GM12878 (cell line): ENCODE measurements at regions not wholly inside any gene's neighbourhood (a gene's known extent, or its start where the extent isn't known, plus 50 kb on each side); places are given as distances from the start of the nearest gene placed in this dataset.

Source experiments
- ATAC-seq: fragments of 200-7000 bp; cut with Tn5 transposase; 3 replicates; pipeline ENCODE4 v1.9.1; 2020; ENCODE audit warnings: mild to moderate bottlenecking, moderate library complexity
- BruUV-seq: library from RNA; stranded (reverse); fragments of 400-500 nt; replicated peaks from 2 replicates; lab custom pipeline; 2021; lab: Mats Ljungman, UMichigan
- CTCF ChIA-PET: fragments of 300-600 bp; sonication (Branson Sonifier 250); formaldehyde crosslinking; extraction: SDS; loops from one replicate; lab custom pipeline; 2021; ENCODE audit warnings: inconsistent platforms; lab: Yijun Ruan, JAX
- POLR2A ChIA-PET: fragments of 350-600 bp; formaldehyde crosslinking; extraction: SDS; loops from one replicate; lab custom pipeline; 2021; ENCODE audit warnings: inconsistent platforms; lab: Charles Lee
- RAD21 ChIA-PET: fragments of 300-600 bp; sonication (Branson Sonifier 250); formaldehyde crosslinking; loops from one replicate; lab custom pipeline; 2023; ENCODE audit warnings: antibody characterized with exemption; ENCODE audit not compliant: unreplicated experiment; lab: Charles Lee
- SMC1A ChIA-PET: fragments of 300-600 bp; sonication (Branson Sonifier 250); formaldehyde crosslinking; loops from one replicate; lab custom pipeline; 2023; ENCODE audit not compliant: unreplicated experiment, uncharacterized antibody; lab: Charles Lee
- DNase-seq: peaks from one replicate; pipeline ENCODE4 v3.0.0-alpha.2; 2011; ENCODE audit warnings: low read depth, low spot score
- FAIRE-seq: peaks from 3 replicates; lab custom pipeline; 2011; peaks lifted over from hg19 to GRCh38; lab: Jason Lieb, UNC
- H2AFZ ChIP-seq: 2 replicates; pipeline ENCODE4 v1.6.0; 2011; ENCODE audit warnings: low read depth, low read length, control low read depth; ENCODE audit not compliant: control insufficient read depth
- H3K27ac ChIP-seq: 2 replicates; pipeline ENCODE4 v1.5.1; 2011; ENCODE audit warnings: control low read depth; ENCODE audit not compliant: control insufficient read depth, insufficient read depth
- H3K27me3 ChIP-seq, 2 experiments: replicated peaks in 1 of 2; 2 replicates each; pipeline versions ENCODE4 v1.6.0 to v1.6.1; 2011; ENCODE audit warnings: low read length in 1 of 2; ENCODE audit not compliant: control insufficient read depth in 2 of 2, insufficient read depth in 2 of 2
- H3K36me3 ChIP-seq, 2 experiments: 2 replicates each; pipeline ENCODE4 v1.5.1; 2011; ENCODE audit warnings: low read length in 1 of 2; ENCODE audit not compliant: control insufficient read depth in 2 of 2, insufficient read depth in 2 of 2
- H3K4me1 ChIP-seq: 2 replicates; pipeline ENCODE4 v1.6.1; 2011; ENCODE audit warnings: mild to moderate bottlenecking, low read length, moderate library complexity, mixed read lengths; ENCODE audit not compliant: control insufficient read depth, insufficient read depth
- H3K4me2 ChIP-seq: 2 replicates; pipeline ENCODE4 v1.6.0; 2011; ENCODE audit warnings: control low read depth; ENCODE audit not compliant: control insufficient read depth, insufficient read depth
- H3K4me3 ChIP-seq: fragments of 200-600 bp; sonication (generic); 2 replicates; pipeline ENCODE4 v1.5.1; 2016
- H3K79me2 ChIP-seq: 2 replicates; pipeline ENCODE4 v1.6.0; 2011; ENCODE audit warnings: low read length; ENCODE audit not compliant: control insufficient read depth, insufficient read depth
- H3K9ac ChIP-seq: 2 replicates; pipeline ENCODE4 v1.8.0; 2011; ENCODE audit warnings: low read length, control low read depth, mixed read lengths; ENCODE audit not compliant: control insufficient read depth, insufficient read depth
- H3K9me3 ChIP-seq: replicated peaks from 3 replicates; pipeline ENCODE4 v1.5.1; 2011; ENCODE audit warnings: mild to moderate bottlenecking, low read length; ENCODE audit not compliant: control insufficient read depth, insufficient read depth
- H4K20me1 ChIP-seq: 2 replicates; pipeline ENCODE4 v1.6.0; 2011; ENCODE audit not compliant: control insufficient read depth, insufficient read depth
- BACH1 ChIP-seq: fragments of 450-650 bp; IDR thresholded peaks from 2 replicates; pipeline ENCODE4 v1.6.1; 2017; ENCODE audit warnings: mild to moderate bottlenecking, borderline replicate concordance
- BCL11A ChIP-seq: IDR thresholded peaks from 2 replicates; pipeline ENCODE4 v1.6.1; 2011; ENCODE audit warnings: low read depth, low read length
- CHD1 ChIP-seq: IDR thresholded peaks from 2 replicates; pipeline ENCODE4 v1.6.1; 2012; ENCODE audit warnings: low read depth, low read length, improper control_type of control experiment
- CHD4 ChIP-seq: fragments of 200-600 bp; sonication (generic); IDR thresholded peaks from 2 replicates; pipeline ENCODE4 v1.6.1; 2016; ENCODE audit warnings: mild to moderate bottlenecking
- NFIC ChIP-seq: IDR thresholded peaks from 2 replicates; pipeline ENCODE4 v1.6.1; 2012; ENCODE audit warnings: low read depth, mild to moderate bottlenecking, inconsistent platforms, low read length, moderate library complexity
- RUNX3 ChIP-seq: IDR thresholded peaks from 2 replicates; pipeline ENCODE4 v1.6.1; 2012; ENCODE audit warnings: low read length, inconsistent platforms
- SMAD5 ChIP-seq: IDR thresholded peaks from 2 replicates; pipeline ENCODE4 v1.6.1; 2016; ENCODE audit warnings: antibody characterized with exemption, low read depth
- SPI1 ChIP-seq: IDR thresholded peaks from 2 replicates; pipeline ENCODE4 v1.6.1; 2011; ENCODE audit warnings: low read depth, mild to moderate bottlenecking, low read length, moderate library complexity, borderline replicate concordance; ENCODE audit not compliant: insufficient read depth
- SRF ChIP-seq, 2 experiments: IDR thresholded peaks; 2 replicates each; pipeline ENCODE4 v1.6.1; 2011; ENCODE audit warnings: low read depth in 2 of 2, low read length in 2 of 2, mild to moderate bottlenecking in 1 of 2, moderate library complexity in 1 of 2
- TAF1 ChIP-seq: IDR thresholded peaks from 2 replicates; pipeline ENCODE4 v1.6.1; 2011; ENCODE audit warnings: mild to moderate bottlenecking, low read depth, low read length, borderline replicate concordance
- TCF12 ChIP-seq: IDR thresholded peaks from 2 replicates; pipeline ENCODE4 v1.6.1; 2011; ENCODE audit warnings: low read depth, mild to moderate bottlenecking, low read length
- YY1 ChIP-seq: IDR thresholded peaks from 2 replicates; pipeline ENCODE4 v1.6.1; 2011; ENCODE audit warnings: low read depth, mild to moderate bottlenecking, low read length
- WGBS: methylation state at CpG from one replicate; pipeline ENCODE4 v1.1.6; 2016; ENCODE audit warnings: low lambda C conversion rate; ENCODE audit not compliant: insufficient replicate concordance, insufficient coverage; ENCODE audit errors: missing lambda C conversion rate; 5-methylcytosine and 5-hydroxymethylcytosine counted together
- in situ Hi-C: fragments of 300-500 bp; cut with MboI; formaldehyde crosslinking; loops from 9 replicates; pipeline ENCODE4 v1.14.3; 2018; ENCODE audit warnings: mixed read lengths
- intact Hi-C: fragments of 100-400 bp; cut with micrococcal nuclease; formaldehyde crosslinking; loops from one replicate; pipeline ENCODE4 v1.14.2; 2022; ENCODE audit not compliant: unreplicated experiment
- TF ChIP-seq, protein P1 (sequence below): IDR thresholded peaks from 2 replicates; pipeline ENCODE4 v1.6.1; 2011; ENCODE audit warnings: borderline replicate concordance, low read depth, mild to moderate bottlenecking, moderate library complexity, low read length; ENCODE audit not compliant: insufficient read depth, poor library complexity, severe bottlenecking
- TF ChIP-seq, protein P2 (sequence below): IDR thresholded peaks from 2 replicates; pipeline ENCODE4 v1.6.1; 2012; ENCODE audit warnings: low read depth, low read length, improper control_type of control experiment
- TF ChIP-seq, protein P3 (sequence below): fragments of 450-650 bp; IDR thresholded peaks from 2 replicates; pipeline ENCODE4 v1.6.1; 2017; ENCODE audit warnings: low read depth, mild to moderate bottlenecking, moderate library complexity

DNA sequence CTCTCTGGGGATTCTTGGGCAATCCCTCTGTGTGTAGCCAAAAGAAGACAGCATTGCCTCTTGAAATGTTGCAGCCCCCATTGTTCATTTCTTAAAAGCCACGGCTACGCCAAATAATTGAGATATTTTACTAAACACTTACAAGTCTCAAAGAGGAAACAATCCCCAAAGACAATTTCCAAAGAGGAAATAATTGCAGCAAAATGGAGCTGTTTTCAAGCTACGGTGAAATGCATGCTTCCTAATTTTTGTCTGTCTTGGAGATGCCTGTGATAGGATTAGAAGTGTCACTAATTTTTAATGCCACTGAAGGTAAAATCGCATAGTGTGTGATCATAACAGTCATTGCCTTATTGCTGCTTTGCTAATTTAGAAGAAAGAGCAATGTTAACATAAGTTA lies 72.9 kb upstream of the NAMPT start:
- ATAC-seq: no peak
- H3K9me3 ChIP-seq: peaks cover 4% of the 10 kb centered on the region; the same call in 2 of the 3 replicates
- CTCF ChIA-PET: interaction anchor here (1.4 to 2.0 kb wide), 6 partner anchors 9 to 181 kb away, joined by 3 to 11 read pairs (median 4); no protein-coding TSS in a partner anchor
- BruUV-seq: no TSS peak
- H2AFZ ChIP-seq: no peak overlapping the region
- H3K27me3 ChIP-seq: no peaks in the 10 kb centered on the region
- RAD21 ChIA-PET: interaction anchor here (0.6 to 2.9 kb wide), 8 partner anchors 8 to 95 kb away, joined by 3 to 21 read pairs (median 7); partner anchors contain the start of gene NAMPT
- in situ Hi-C loops: no loop called here
- no peaks in the 10 kb centered on the region for H3K36me3 ChIP-seq
- intact Hi-C loops: no loop called here
- peak overlapping the region; percentile 10; the same call in 1 of the 2 replicates for H3K27ac ChIP-seq
- H3K4me2 ChIP-seq: no peak overlapping the region
- TF ChIP-seq, protein P1, sequence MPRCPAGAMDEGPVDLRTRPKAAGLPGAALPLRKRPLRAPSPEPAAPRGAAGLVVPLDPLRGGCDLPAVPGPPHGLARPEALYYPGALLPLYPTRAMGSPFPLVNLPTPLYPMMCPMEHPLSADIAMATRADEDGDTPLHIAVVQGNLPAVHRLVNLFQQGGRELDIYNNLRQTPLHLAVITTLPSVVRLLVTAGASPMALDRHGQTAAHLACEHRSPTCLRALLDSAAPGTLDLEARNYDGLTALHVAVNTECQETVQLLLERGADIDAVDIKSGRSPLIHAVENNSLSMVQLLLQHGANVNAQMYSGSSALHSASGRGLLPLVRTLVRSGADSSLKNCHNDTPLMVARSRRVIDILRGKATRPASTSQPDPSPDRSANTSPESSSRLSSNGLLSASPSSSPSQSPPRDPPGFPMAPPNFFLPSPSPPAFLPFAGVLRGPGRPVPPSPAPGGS: no peak
- TF ChIP-seq, protein P2, sequence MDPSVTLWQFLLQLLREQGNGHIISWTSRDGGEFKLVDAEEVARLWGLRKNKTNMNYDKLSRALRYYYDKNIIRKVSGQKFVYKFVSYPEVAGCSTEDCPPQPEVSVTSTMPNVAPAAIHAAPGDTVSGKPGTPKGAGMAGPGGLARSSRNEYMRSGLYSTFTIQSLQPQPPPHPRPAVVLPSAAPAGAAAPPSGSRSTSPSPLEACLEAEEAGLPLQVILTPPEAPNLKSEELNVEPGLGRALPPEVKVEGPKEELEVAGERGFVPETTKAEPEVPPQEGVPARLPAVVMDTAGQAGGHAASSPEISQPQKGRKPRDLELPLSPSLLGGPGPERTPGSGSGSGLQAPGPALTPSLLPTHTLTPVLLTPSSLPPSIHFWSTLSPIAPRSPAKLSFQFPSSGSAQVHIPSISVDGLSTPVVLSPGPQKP: no peak
- TF ChIP-seq YY1 (no peak), BACH1 (no peak), NFIC (no peak), SMAD5 (no peak), CHD4 (no peak), SRF (IDR thresholded peaks at IDR 0.05; ENCODE audit: low read depth in 2 of 2, low read length in 2 of 2) (no peak), TCF12 (no peak), BCL11A (no peak), TAF1 (no peak), CHD1 (no peak), SPI1 (no peak), RUNX3 (no peak)
- TF ChIP-seq, protein P3, sequence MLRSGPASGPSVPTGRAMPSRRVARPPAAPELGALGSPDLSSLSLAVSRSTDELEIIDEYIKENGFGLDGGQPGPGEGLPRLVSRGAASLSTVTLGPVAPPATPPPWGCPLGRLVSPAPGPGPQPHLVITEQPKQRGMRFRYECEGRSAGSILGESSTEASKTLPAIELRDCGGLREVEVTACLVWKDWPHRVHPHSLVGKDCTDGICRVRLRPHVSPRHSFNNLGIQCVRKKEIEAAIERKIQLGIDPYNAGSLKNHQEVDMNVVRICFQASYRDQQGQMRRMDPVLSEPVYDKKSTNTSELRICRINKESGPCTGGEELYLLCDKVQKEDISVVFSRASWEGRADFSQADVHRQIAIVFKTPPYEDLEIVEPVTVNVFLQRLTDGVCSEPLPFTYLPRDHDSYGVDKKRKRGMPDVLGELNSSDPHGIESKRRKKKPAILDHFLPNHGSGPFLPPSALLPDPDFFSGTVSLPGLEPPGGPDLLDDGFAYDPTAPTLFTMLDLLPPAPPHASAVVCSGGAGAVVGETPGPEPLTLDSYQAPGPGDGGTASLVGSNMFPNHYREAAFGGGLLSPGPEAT: no peak
- TF ChIP-seq, all 136 proteins: peak for 0
- H3K4me3 ChIP-seq: no peak overlapping the region
- no peaks in the 10 kb centered on the region; the same call in 1 of the 2 replicates for H3K4me1 ChIP-seq
- POLR2A ChIA-PET: interaction anchor here (0.5 to 2.9 kb wide), 6 partner anchors 11 to 1331 kb away, joined by 3 to 23 read pairs (median 4); partner anchors contain the start of gene NAMPT
- SMC1A ChIA-PET: interaction anchor here (0.6 to 3.8 kb wide), 18 partner anchors 8 to 688 kb away, joined by 3 to 29 read pairs (median 4); partner anchors contain the start of gene NAMPT
- no peaks in the 10 kb centered on the region for H4K20me1 ChIP-seq
- 61% methylated on average over 4 of the region's 4 CpGs for WGBS
- DNase-seq (no peak), FAIRE-seq (no peak)
- no peaks in the 10 kb centered on the region for H3K79me2 ChIP-seq
- H3K9ac ChIP-seq: no peak overlapping the region
